ENCODE measurements at regions not wholly inside any gene's neighbourhood (a gene's known extent, or its start where the extent isn't known, plus 50 kb on each side); places are given as distances from the start of the nearest gene placed in this dataset.

DNA sequence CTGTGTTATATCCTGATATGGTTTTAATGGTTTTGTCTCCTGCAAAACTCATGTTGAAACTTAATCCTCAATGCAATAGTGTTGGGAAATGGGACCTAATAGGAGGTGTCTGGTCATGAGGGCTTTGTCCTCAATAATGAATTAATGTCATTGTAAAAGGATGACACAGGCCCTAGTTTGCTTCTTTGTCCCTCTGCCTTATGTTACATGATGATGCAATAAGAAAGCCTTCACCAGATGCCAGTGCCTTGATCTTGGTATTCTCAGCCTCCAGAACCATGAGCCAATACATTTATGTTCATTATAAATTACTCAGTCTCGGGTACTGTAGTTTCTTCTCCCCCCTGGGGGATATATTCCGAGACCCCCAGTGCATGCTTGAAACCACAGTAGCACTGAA lies 1247.4 kb upstream of the SORCS1 start:
- Histone ChIP-seq H3K36me3 (ENCODE audit: low read depth) (no peaks in the 10 kb centered on the region), H3K4me3 (no peak overlapping the region), H3K9me3 (no peaks in the 10 kb centered on the region), H3K4me1 (ENCODE audit: low read depth) (no peaks in the 10 kb centered on the region)
- no peak for ATAC-seq
- DNase-seq, result no peak
- intact Hi-C loops (cut with DNase I, micrococcal nuclease), result no loop called here
- TF ChIP-seq, protein P1, sequence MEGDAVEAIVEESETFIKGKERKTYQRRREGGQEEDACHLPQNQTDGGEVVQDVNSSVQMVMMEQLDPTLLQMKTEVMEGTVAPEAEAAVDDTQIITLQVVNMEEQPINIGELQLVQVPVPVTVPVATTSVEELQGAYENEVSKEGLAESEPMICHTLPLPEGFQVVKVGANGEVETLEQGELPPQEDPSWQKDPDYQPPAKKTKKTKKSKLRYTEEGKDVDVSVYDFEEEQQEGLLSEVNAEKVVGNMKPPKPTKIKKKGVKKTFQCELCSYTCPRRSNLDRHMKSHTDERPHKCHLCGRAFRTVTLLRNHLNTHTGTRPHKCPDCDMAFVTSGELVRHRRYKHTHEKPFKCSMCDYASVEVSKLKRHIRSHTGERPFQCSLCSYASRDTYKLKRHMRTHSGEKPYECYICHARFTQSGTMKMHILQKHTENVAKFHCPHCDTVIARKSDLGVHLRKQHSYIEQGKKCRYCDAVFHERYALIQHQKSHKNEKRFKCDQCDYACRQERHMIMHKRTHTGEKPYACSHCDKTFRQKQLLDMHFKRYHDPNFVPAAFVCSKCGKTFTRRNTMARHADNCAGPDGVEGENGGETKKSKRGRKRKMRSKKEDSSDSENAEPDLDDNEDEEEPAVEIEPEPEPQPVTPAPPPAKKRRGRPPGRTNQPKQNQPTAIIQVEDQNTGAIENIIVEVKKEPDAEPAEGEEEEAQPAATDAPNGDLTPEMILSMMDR (IDR thresholded peaks at IDR 0.05), result no peak

- Histone ChIP-seq H3K4me3 (no peak overlapping the region), H3K4me1 (ENCODE audit: low read depth) (no peaks in the 10 kb centered on the region), H3K9me3 (no peaks in the 10 kb centered on the region), H3K36me3 (ENCODE audit: low read depth) (no peaks in the 10 kb centered on the region)
- TF ChIP-seq, protein P1 (IDR thresholded peaks at IDR 0.05), result no peak
- ATAC-seq (no peak), DNase-seq (no peak)
- intact Hi-C loops (cut with DNase I, micrococcal nuclease), result no loop called here
Measured at GRCh38 chr10:108411206-108411605, 1246.7 kb upstream of the SORCS1 start.

DNA sequence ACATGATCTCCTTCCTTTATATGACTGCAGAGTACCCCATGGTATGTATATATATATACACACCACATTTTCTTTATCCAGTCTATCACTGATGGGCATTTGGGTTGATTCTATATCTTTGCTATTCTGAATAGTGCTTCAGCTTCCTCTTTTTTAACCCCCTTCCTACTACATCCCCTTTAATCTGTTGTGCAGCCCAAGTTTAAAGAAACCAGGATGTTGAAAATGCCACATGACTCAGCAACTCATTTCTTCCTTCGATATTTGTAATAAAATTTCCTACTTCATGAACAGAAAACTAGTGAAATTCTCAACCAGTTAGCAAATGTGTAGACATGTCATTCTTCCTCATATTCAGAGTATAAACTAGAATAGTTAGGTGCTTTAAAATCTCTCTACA lies 1245.7 kb upstream of the SORCS1 start:
- H3K4me3 ChIP-seq, result no peak overlapping the region
- no peaks in the 10 kb centered on the region for H3K9me3 ChIP-seq
- no peaks in the 10 kb centered on the region for H3K4me1 ChIP-seq (ENCODE audit: low read depth)
- intact Hi-C loops (cut with DNase I, micrococcal nuclease), result no loop called here
- DNase-seq (no peak), ATAC-seq (no peak)
- TF ChIP-seq, protein P1 (IDR thresholded peaks at IDR 0.05), result no peak
- no peaks in the 10 kb centered on the region for H3K36me3 ChIP-seq (ENCODE audit: low read depth)

DNA sequence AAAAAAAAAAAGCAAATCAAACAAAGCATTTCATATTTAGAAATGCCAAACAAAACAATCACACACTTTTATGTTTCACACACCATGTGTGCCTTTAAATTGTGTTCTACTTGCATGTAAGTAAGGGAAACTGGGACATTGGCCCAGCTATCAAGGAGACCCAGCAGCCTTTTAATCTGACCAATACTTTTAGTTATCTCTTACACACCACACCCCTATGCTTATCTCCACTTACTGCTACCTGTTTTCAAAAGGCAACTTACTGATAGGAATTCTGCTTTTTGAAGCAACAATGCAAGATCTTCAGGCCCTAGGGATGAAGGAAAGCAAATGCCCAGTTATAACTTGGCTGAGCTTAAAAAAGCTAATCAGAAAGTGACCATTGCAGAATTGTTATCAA lies 1244.8 kb upstream of the SORCS1 start:
- Histone ChIP-seq H3K9me3 (no peaks in the 10 kb centered on the region), H3K4me1 (ENCODE audit: low read depth) (no peaks in the 10 kb centered on the region), H3K36me3 (ENCODE audit: low read depth) (no peaks in the 10 kb centered on the region), H3K4me3 (no peak overlapping the region)
- intact Hi-C loops (cut with DNase I, micrococcal nuclease), result no loop called here
- no peak for DNase-seq
- no peak for ATAC-seq
- TF ChIP-seq, protein P1 (IDR thresholded peaks at IDR 0.05), result no peak

GRCh38 chr10:108404155-108404554 lies 1239.6 kb upstream of the SORCS1 start:
- no peak for ATAC-seq
- intact Hi-C loops (cut with DNase I, micrococcal nuclease), result no loop called here

More at GRCh38 chr10:108404155-108404554, 1239.6 kb upstream of the SORCS1 start:
- DNase-seq, result no peak
- no peaks in the 10 kb centered on the region for H3K36me3 ChIP-seq (ENCODE audit: low read depth)
- no peaks in the 10 kb centered on the region for H3K4me1 ChIP-seq (ENCODE audit: low read depth)
- H3K4me3 ChIP-seq, result no peak overlapping the region
- TF ChIP-seq, protein P1 (IDR thresholded peaks at IDR 0.05), result no peak
- H3K9me3 ChIP-seq, result no peaks in the 10 kb centered on the region

Measured in mucosa of descending colon (tissue), 3 donors.